ENCODE measurements at regions not wholly inside any gene's neighbourhood (a gene's known extent, or its start where the extent isn't known, plus 50 kb on each side); places are given as distances from the start of the nearest gene placed in this dataset.

- H3K4me1 ChIP-seq (ENCODE audit: control insufficient read depth, extremely low read depth, insufficient read depth, low read length), result peaks cover 5% of the 10 kb centered on the region
- no peaks in the 10 kb centered on the region for H4K20me1 ChIP-seq (replicated peaks; ENCODE audit: control insufficient read depth, extremely low read depth, insufficient read depth, low read length)
- no peak overlapping the region for H3K4me3 ChIP-seq (replicated peaks in 1 of 3; ENCODE audit: insufficient read depth in 1 of 3, low read depth in 1 of 3, low read length in 3 of 3)
- H3K9me1 ChIP-seq (replicated peaks; ENCODE audit: control insufficient read depth, extremely low read depth, insufficient read depth, low read length), result no peaks in the 10 kb centered on the region
- FAIRE-seq, result no peak
- H3K9ac ChIP-seq (replicated peaks; ENCODE audit: extremely low read depth, insufficient read depth, low read length), result no peak overlapping the region
- H3K79me2 ChIP-seq (ENCODE audit: control insufficient read depth, insufficient read depth, low read length), result no peaks in the 10 kb centered on the region
- no peaks in the 10 kb centered on the region for H3K27me3 ChIP-seq (ENCODE audit: control insufficient read depth in 2 of 2, insufficient read depth in 2 of 2, low read length in 2 of 2)
- no peak overlapping the region for H2AFZ ChIP-seq (ENCODE audit: low read depth, low read length)
- H3K4me2 ChIP-seq (ENCODE audit: insufficient read depth, low read length), result no peak overlapping the region
- no peak overlapping the region for H3K27ac ChIP-seq (ENCODE audit: insufficient read depth, low read depth, low read length)
- H3K36me3 ChIP-seq (ENCODE audit: control insufficient read depth in 2 of 2, extremely low read depth in 1 of 2, insufficient read depth in 2 of 2, low read length in 2 of 2), result no peaks in the 10 kb centered on the region
- ChIA-PET POLR2A (no interaction called here), CTCF (no interaction called here)
- no peak for DNase-seq (ENCODE audit: low read depth, low spot score)
- TF ChIP-seq POLR2AphosphoS5 (IDR thresholded peaks at IDR 0.05; ENCODE audit: insufficient read depth, low read depth, low read length) (no peak), CTCF (IDR thresholded peaks at IDR 0.05; ENCODE audit: extremely low read depth in 1 of 2, insufficient read depth in 1 of 2, low read depth in 1 of 2, low read length in 2 of 2) (no peak)
- no TSS peak for BruUV-seq (replicated peaks)
- no peaks in the 10 kb centered on the region for H3K9me3 ChIP-seq (replicated peaks; ENCODE audit: control insufficient read depth, insufficient read depth, low read length)
- intact Hi-C loops (cut with micrococcal nuclease), result no loop called here
- dilution Hi-C loops (cut with MboI; ENCODE audit: extremely low pct_ligation_motif_present, low sequenced_read_pairs), result no loop called here
Measured at GRCh38 chr5:28310696-28311095, 1272.3 kb upstream of the CDH9 start.

- Histone ChIP-seq H3K36me3 (ENCODE audit: control insufficient read depth in 2 of 2, extremely low read depth in 1 of 2, insufficient read depth in 2 of 2, low read length in 2 of 2) (no peaks in the 10 kb centered on the region), H3K4me1 (ENCODE audit: control insufficient read depth, extremely low read depth, insufficient read depth, low read length) (no peaks in the 10 kb centered on the region), H4K20me1 (replicated peaks; ENCODE audit: control insufficient read depth, extremely low read depth, insufficient read depth, low read length) (no peaks in the 10 kb centered on the region), H3K9me1 (replicated peaks; ENCODE audit: control insufficient read depth, extremely low read depth, insufficient read depth, low read length) (no peaks in the 10 kb centered on the region), H3K4me2 (ENCODE audit: insufficient read depth, low read length) (no peak overlapping the region), H2AFZ (ENCODE audit: low read depth, low read length) (no peak overlapping the region), H3K79me2 (ENCODE audit: control insufficient read depth, insufficient read depth, low read length) (no peaks in the 10 kb centered on the region), H3K27me3 (ENCODE audit: control insufficient read depth in 2 of 2, insufficient read depth in 2 of 2, low read length in 2 of 2) (no peaks in the 10 kb centered on the region), H3K27ac (ENCODE audit: insufficient read depth, low read depth, low read length) (no peak overlapping the region), H3K9me3 (replicated peaks; ENCODE audit: control insufficient read depth, insufficient read depth, low read length) (no peaks in the 10 kb centered on the region), H3K4me3 (replicated peaks in 1 of 3; ENCODE audit: insufficient read depth in 1 of 3, low read depth in 1 of 3, low read length in 3 of 3) (no peak overlapping the region), H3K9ac (replicated peaks; ENCODE audit: extremely low read depth, insufficient read depth, low read length) (no peak overlapping the region)
- no TSS peak for BruUV-seq (replicated peaks)
- intact Hi-C loops (cut with micrococcal nuclease), result no loop called here
- POLR2A ChIA-PET, result no interaction called here
- FAIRE-seq (no peak), DNase-seq (ENCODE audit: low read depth, low spot score) (no peak)
- dilution Hi-C loops (cut with MboI; ENCODE audit: extremely low pct_ligation_motif_present, low sequenced_read_pairs), result no loop called here
- CTCF ChIA-PET, result no interaction called here
- TF ChIP-seq CTCF (IDR thresholded peaks at IDR 0.05; ENCODE audit: extremely low read depth in 1 of 2, insufficient read depth in 1 of 2, low read depth in 1 of 2, low read length in 2 of 2), result no peak
- no peak for TF ChIP-seq JUN (IDR thresholded peaks at IDR 0.05; ENCODE audit: borderline replicate concordance, insufficient read depth, insufficient read length, low read depth)
- no peak for TF ChIP-seq MAX (IDR thresholded peaks at IDR 0.05; ENCODE audit: insufficient read depth, insufficient read length)
- TF ChIP-seq FOS (IDR thresholded peaks at IDR 0.05; ENCODE audit: borderline replicate concordance, insufficient read depth, low read length), result no peak
- no peak for TF ChIP-seq MYC (IDR thresholded peaks at IDR 0.05; ENCODE audit: low read depth, low read length)
- TF ChIP-seq POLR2AphosphoS5 (IDR thresholded peaks at IDR 0.05; ENCODE audit: insufficient read depth, low read depth, low read length), result no peak
- no peak for TF ChIP-seq POLR2A (IDR thresholded peaks at IDR 0.05; ENCODE audit: low read depth, low read length)
- no peak for TF ChIP-seq EZH2 (IDR thresholded peaks at IDR 0.05; ENCODE audit: borderline replicate concordance, low read depth, low read length, severe bottlenecking)
- no peak for TF ChIP-seq GATA2 (IDR thresholded peaks at IDR 0.05; ENCODE audit: insufficient read depth, insufficient read length, low read depth, low read length)
Measured at GRCh38 chr5:28305891-28306290, 1267.5 kb upstream of the CDH9 start.

Measured in endothelial cell of umbilical vein (primary cell).